HG02943 (cell line): ENCODE measurements at regions not wholly inside any gene's neighbourhood (a gene's known extent, or its start where the extent isn't known, plus 50 kb on each side); places are given as distances from the start of the nearest gene placed in this dataset.
A peak's percentile ranks its signal among the peaks of the same experiment; 100 is the strongest.
"Not testable (repeated sequence)": the region's sequence is repeated elsewhere in the genome, so short reads cannot be mapped to it uniquely, and the experiment has no call there.

Source experiments
- ATAC-seq: cut with Tn5 transposase; IDR thresholded peaks from one replicate; pipeline ENCODE4 v1.9.1; 2021; ENCODE audit warnings: mild to moderate bottlenecking, low read depth, moderate library complexity; ENCODE audit not compliant: unreplicated experiment

GRCh38 chr3:152147748-152148147 is 121.0 kb upstream of the MBNL1 start:
- no peak for ATAC-seq

- ATAC-seq, result no peak
Observed at GRCh38 chr3:152148579-152148978, 120.2 kb upstream of the MBNL1 start.

- ATAC-seq, result no peak
Observed at GRCh38 chr3:152149832-152150231, 118.9 kb upstream of the MBNL1 start.

GRCh38 chr3:152151216-152151876 is 117.4 kb upstream of the MBNL1 start:
- no peak for ATAC-seq

- not testable (repeated sequence) for ATAC-seq
Observed at GRCh38 chr3:152151877-152152765, 116.6 kb upstream of the MBNL1 start.

GRCh38 chr3:152153115-152153514 is 115.6 kb upstream of the MBNL1 start:
- ATAC-seq, result not testable (repeated sequence)

- no peak for ATAC-seq
Observed at GRCh38 chr3:152155246-152156020, 113.3 kb upstream of the MBNL1 start.

- ATAC-seq, result no peak
Observed at GRCh38 chr3:152156880-152157279, 111.8 kb upstream of the MBNL1 start.

GRCh38 chr3:152157337-152157736 is 111.4 kb upstream of the MBNL1 start:
- ATAC-seq, result no peak

GRCh38 chr3:152159328-152159727 is 109.4 kb upstream of the MBNL1 start:
- no peak for ATAC-seq

- no peak for ATAC-seq
Observed at GRCh38 chr3:152160350-152161011, 108.2 kb upstream of the MBNL1 start.

- no peak for ATAC-seq
Observed at GRCh38 chr3:152172460-152172859, 96.3 kb upstream of the MBNL1 start.

GRCh38 chr3:152173627-152174026 is 95.1 kb upstream of the MBNL1 start:
- no peak for ATAC-seq

- ATAC-seq, result no peak
Observed at GRCh38 chr3:152174876-152175527, 93.7 kb upstream of the MBNL1 start.

GRCh38 chr3:152175528-152175889 is 93.2 kb upstream of the MBNL1 start:
- no peak for ATAC-seq

GRCh38 chr3:152176241-152176640 is 92.5 kb upstream of the MBNL1 start:
- ATAC-seq, result no peak

- ATAC-seq, result no peak
Observed at GRCh38 chr3:152176998-152177397, 91.7 kb upstream of the MBNL1 start.

GRCh38 chr3:152177757-152178156 is 91.0 kb upstream of the MBNL1 start:
- ATAC-seq, result peak; percentile 93

GRCh38 chr3:152183473-152183872 is 85.3 kb upstream of the MBNL1 start:
- peak; percentile 64 for ATAC-seq
